Breast epithelium (tissue), 4 donors: ENCODE measurements at regions not wholly inside any gene's neighbourhood (a gene's known extent, or its start where the extent isn't known, plus 50 kb on each side); places are given as distances from the start of the nearest gene placed in this dataset.

ENCODE experiments used
- DNase-seq, 2 donors: peaks; one replicate each; pipeline ENCODE4 v3.0.0-alpha.2; 2019; ENCODE audit warnings: low spot score in 2 of 2
- H3K27ac ChIP-seq, 2 donors: fragments of 200-600 bp; sonication (generic) in 1 of 2; one replicate each; pipeline ENCODE4 v1.5.1; 2016 to 2019; ENCODE audit warnings: mild to moderate bottlenecking in 1 of 2
- H3K27me3 ChIP-seq, 2 donors: fragments of 200-600 bp; sonication (generic) in 1 of 2; one replicate each; pipeline versions ENCODE4 v1.5.1 to v1.6.0; 2017 to 2019; ENCODE audit warnings: control low read depth in 1 of 2, mild to moderate bottlenecking in 1 of 2
- H3K36me3 ChIP-seq: fragments of 200-600 bp; one replicate; pipeline ENCODE4 v1.5.1; 2019
- H3K4me1 ChIP-seq, 2 donors: fragments of 200-600 bp; sonication (generic); one replicate each; pipeline ENCODE4 v1.5.1; 2016 to 2019; ENCODE audit warnings: control low read depth in 1 of 2
- H3K4me3 ChIP-seq, 3 donors: fragments of 200-600 bp; sonication (generic); 1 replicate in 2 of 3; 2 replicates in 1 of 3; pipeline ENCODE4 v1.5.1; 2016 to 2019; ENCODE audit warnings: mild to moderate bottlenecking in 3 of 3, moderate library complexity in 2 of 3
- H3K9me3 ChIP-seq, 2 donors: fragments of 200-600 bp; sonication (generic) in 1 of 2; one replicate each; pipeline ENCODE4 v1.5.1; 2016 to 2019; ENCODE audit warnings: control low read depth in 1 of 2
- CTCF ChIP-seq, 3 donors: fragments of 450-650 bp; IDR thresholded peaks; one replicate each; pipeline ENCODE4 v1.5.1; 2016 to 2017; ENCODE audit warnings: antibody characterized with exemption in 3 of 3, mild to moderate bottlenecking in 3 of 3, moderate library complexity in 3 of 3
- POLR2A ChIP-seq: fragments of 450-650 bp; IDR thresholded peaks from one replicate; pipeline ENCODE4 v1.6.1; 2016; ENCODE audit warnings: antibody characterized with exemption, mild to moderate bottlenecking, moderate library complexity
- POLR2AphosphoS5 ChIP-seq, 3 donors: sonication (generic); formaldehyde crosslinking; IDR thresholded peaks; one replicate each; pipeline ENCODE4 v1.6.1; 2017; ENCODE audit warnings: antibody characterized with exemption in 3 of 3
- intact Hi-C: fragments of 100-400 bp; cut with DNase I; formaldehyde crosslinking; loops from one replicate; pipeline ENCODE4 v1.15.1; 2023; ENCODE audit warnings: low total_unique reads

- no peak for TF ChIP-seq POLR2AphosphoS5 (IDR thresholded peaks at IDR 0.05)
- TF ChIP-seq POLR2A = no peak
- peak; percentile 26 to 46 (median 35) for TF ChIP-seq CTCF (IDR thresholded peaks at IDR 0.05)
- intact Hi-C loops = no loop called here
- Histone ChIP-seq H3K36me3 (no peaks in the 10 kb centered on the region), H3K4me1 (no peaks in the 10 kb centered on the region), H3K9me3 (no peaks in the 10 kb centered on the region), H3K27ac (peak overlapping the region in 1 of 2 donors; percentile 2), H3K27me3 (no peaks in the 10 kb centered on the region), H3K4me3 (no peak overlapping the region)
- DNase-seq = no peak
Observed at GRCh38 chr5:130871346-130872086, 293.5 kb downstream of the HINT1 start.

- Histone ChIP-seq H3K9me3 (no peaks in the 10 kb centered on the region), H3K27me3 (no peaks in the 10 kb centered on the region), H3K4me3 (no peak overlapping the region), H3K27ac (peak overlapping the region in 1 of 2 donors; percentile 2), H3K36me3 (no peaks in the 10 kb centered on the region), H3K4me1 (no peaks in the 10 kb centered on the region)
- intact Hi-C loops = no loop called here
- no peak for DNase-seq
- TF ChIP-seq POLR2A = no peak
- TF ChIP-seq POLR2AphosphoS5 (IDR thresholded peaks at IDR 0.05) = no peak
- no peak for TF ChIP-seq CTCF (IDR thresholded peaks at IDR 0.05)
Observed at GRCh38 chr5:130870691-130871090, 294.4 kb downstream of the HINT1 start.

- Histone ChIP-seq H3K36me3 (no peaks in the 10 kb centered on the region), H3K4me1 (no peaks in the 10 kb centered on the region), H3K27me3 (no peaks in the 10 kb centered on the region), H3K4me3 (no peak overlapping the region), H3K9me3 (peaks cover 0 to 3% of the 10 kb centered on the region in 2 donors), H3K27ac (peak overlapping the region; percentile 19 to 42)
- DNase-seq = no peak
- intact Hi-C loops = no loop called here
- TF ChIP-seq POLR2A (no peak), CTCF (IDR thresholded peaks at IDR 0.05) (no peak), POLR2AphosphoS5 (IDR thresholded peaks at IDR 0.05) (no peak)
Observed at GRCh38 chr5:130868186-130868840, 296.7 kb downstream of the HINT1 start.

GRCh38 chr5:130845049-130845765 lies 319.8 kb downstream of the HINT1 start:
- H3K27me3 ChIP-seq = no peaks in the 10 kb centered on the region
- no peak overlapping the region for H3K27ac ChIP-seq
- intact Hi-C loops = no loop called here
- TF ChIP-seq POLR2A = no peak
- TF ChIP-seq POLR2AphosphoS5 (IDR thresholded peaks at IDR 0.05) = no peak
- no peak for TF ChIP-seq CTCF (IDR thresholded peaks at IDR 0.05)
- no peak for DNase-seq
- no peak overlapping the region for H3K4me3 ChIP-seq
- H3K36me3 ChIP-seq = no peaks in the 10 kb centered on the region
- peaks cover 0 to 12% of the 10 kb centered on the region in 2 donors for H3K9me3 ChIP-seq
- no peaks in the 10 kb centered on the region for H3K4me1 ChIP-seq
